ENCODE measurements at regions not wholly inside any gene's neighbourhood (a gene's known extent, or its start where the extent isn't known, plus 50 kb on each side); places are given as distances from the start of the nearest gene placed in this dataset.
"Not testable (repeated sequence)": the region's sequence is repeated elsewhere in the genome, so short reads cannot be mapped to it uniquely, and the experiment has no call there.

GRCh38 chr1:761791-762190 is 75.3 kb upstream of the OR4F16 start:
- H3K4me1 Mint-ChIP-seq, POLR2A ChIA-PET: not testable (repeated sequence)

GRCh38 chr1:771449-771848 is 85.0 kb upstream of the OR4F16 start:
- POLR2A ChIA-PET; H3K4me3 Mint-ChIP-seq; H3K4me1 Mint-ChIP-seq; DNase-seq; H3K9me3 Mint-ChIP-seq; H3K27ac Mint-ChIP-seq; H3K36me3 Mint-ChIP-seq; H3K27me3 Mint-ChIP-seq; ATAC-seq (ENCODE audit: low read depth): not testable (repeated sequence)

More at GRCh38 chr1:761791-762190, 75.3 kb upstream of the OR4F16 start:
- H3K4me3 Mint-ChIP-seq; H3K36me3 Mint-ChIP-seq; DNase-seq; H3K27me3 Mint-ChIP-seq; H3K27ac Mint-ChIP-seq; ATAC-seq (ENCODE audit: low read depth); H3K9me3 Mint-ChIP-seq: not testable (repeated sequence)

GRCh38 chr1:777480-778180 is 91.2 kb upstream of the OR4F16 start:
- H3K4me1 Mint-ChIP-seq; H3K27me3 Mint-ChIP-seq; ATAC-seq (ENCODE audit: low read depth); H3K36me3 Mint-ChIP-seq; DNase-seq; H3K9me3 Mint-ChIP-seq: not testable (repeated sequence)
- peak overlapping the region; percentile 99 for H3K27ac Mint-ChIP-seq
- POLR2A ChIA-PET, result interaction anchor here (0.7 to 1.0 kb wide), 2 partner anchors 66 to 163 kb away, joined by 3 read pairs; no protein-coding TSS in a partner anchor
- peak overlapping the region; percentile 97 for H3K4me3 Mint-ChIP-seq

GRCh38 chr1:778451-779278 is 92.2 kb upstream of the OR4F16 start:
- H3K36me3 Mint-ChIP-seq, H3K4me1 Mint-ChIP-seq, H3K27me3 Mint-ChIP-seq, H3K9me3 Mint-ChIP-seq: not testable (repeated sequence)
- POLR2A ChIA-PET, result interaction anchor here (0.7 to 1.0 kb wide), 2 partner anchors 65 to 162 kb away, joined by 3 read pairs; no protein-coding TSS in a partner anchor
- Mint-ChIP-seq H3K4me3 (peak overlapping the region; percentile 97), H3K27ac (peak overlapping the region; percentile 99)
- DNase-seq, result peak; percentile 99
- ATAC-seq (ENCODE audit: low read depth), result peak; percentile 100

GRCh38 chr1:779621-780020 is 93.2 kb upstream of the OR4F16 start:
- H3K9me3 Mint-ChIP-seq; DNase-seq; ATAC-seq (ENCODE audit: low read depth); H3K27me3 Mint-ChIP-seq; H3K36me3 Mint-ChIP-seq; H3K4me1 Mint-ChIP-seq; POLR2A ChIA-PET: not testable (repeated sequence)
- H3K27ac Mint-ChIP-seq, result peak overlapping the region; percentile 63
- peak overlapping the region; percentile 97 for H3K4me3 Mint-ChIP-seq

GRCh38 chr1:788835-789234 is 102.4 kb upstream of the OR4F16 start:
- Mint-ChIP-seq H3K27ac (no peak overlapping the region), H3K27me3 (no peaks in the 10 kb centered on the region), H3K9me3 (peaks cover 3% of the 10 kb centered on the region), H3K4me3 (no peak overlapping the region), H3K36me3 (peaks cover 13% of the 10 kb centered on the region), H3K4me1 (no peaks in the 10 kb centered on the region)
- ATAC-seq (ENCODE audit: low read depth), result no peak
- POLR2A ChIA-PET, result no interaction called here
- DNase-seq, result no peak

GRCh38 chr1:789606-790005 is 103.2 kb upstream of the OR4F16 start:
- H3K27me3 Mint-ChIP-seq; H3K27ac Mint-ChIP-seq; H3K4me3 Mint-ChIP-seq; POLR2A ChIA-PET; H3K9me3 Mint-ChIP-seq; ATAC-seq (ENCODE audit: low read depth); DNase-seq; H3K4me1 Mint-ChIP-seq; H3K36me3 Mint-ChIP-seq: not testable (repeated sequence)

GRCh38 chr1:790388-790930 is 104.0 kb upstream of the OR4F16 start:
- H3K36me3 Mint-ChIP-seq; POLR2A ChIA-PET; H3K4me3 Mint-ChIP-seq; H3K9me3 Mint-ChIP-seq; H3K27me3 Mint-ChIP-seq; H3K4me1 Mint-ChIP-seq; H3K27ac Mint-ChIP-seq; ATAC-seq (ENCODE audit: low read depth); DNase-seq: not testable (repeated sequence)

GRCh38 chr1:794310-794709 is 107.9 kb upstream of the OR4F16 start:
- H3K9me3 Mint-ChIP-seq; DNase-seq; H3K27ac Mint-ChIP-seq; H3K4me1 Mint-ChIP-seq; H3K27me3 Mint-ChIP-seq; ATAC-seq (ENCODE audit: low read depth); H3K36me3 Mint-ChIP-seq; POLR2A ChIA-PET; H3K4me3 Mint-ChIP-seq: not testable (repeated sequence)

- H3K27ac Mint-ChIP-seq; H3K27me3 Mint-ChIP-seq; ATAC-seq (ENCODE audit: low read depth); POLR2A ChIA-PET; H3K36me3 Mint-ChIP-seq; H3K4me1 Mint-ChIP-seq; DNase-seq; H3K4me3 Mint-ChIP-seq; H3K9me3 Mint-ChIP-seq: not testable (repeated sequence)
Observed at GRCh38 chr1:794918-795584, 108.6 kb upstream of the OR4F16 start.

- POLR2A ChIA-PET; H3K4me3 Mint-ChIP-seq; H3K27ac Mint-ChIP-seq; H3K27me3 Mint-ChIP-seq; H3K4me1 Mint-ChIP-seq; H3K36me3 Mint-ChIP-seq; DNase-seq; ATAC-seq (ENCODE audit: low read depth); H3K9me3 Mint-ChIP-seq: not testable (repeated sequence)
Observed at GRCh38 chr1:797649-798048, 111.2 kb upstream of the OR4F16 start.

GRCh38 chr1:800397-800796 is 113.9 kb upstream of the OR4F16 start:
- H3K4me3 Mint-ChIP-seq; DNase-seq; POLR2A ChIA-PET; H3K27ac Mint-ChIP-seq; ATAC-seq (ENCODE audit: low read depth); H3K27me3 Mint-ChIP-seq; H3K4me1 Mint-ChIP-seq; H3K9me3 Mint-ChIP-seq; H3K36me3 Mint-ChIP-seq: not testable (repeated sequence)

GRCh38 chr1:804378-805115 is 118.1 kb upstream of the OR4F16 start:
- H3K4me3 Mint-ChIP-seq; H3K4me1 Mint-ChIP-seq; DNase-seq; H3K9me3 Mint-ChIP-seq; H3K36me3 Mint-ChIP-seq; ATAC-seq (ENCODE audit: low read depth); H3K27me3 Mint-ChIP-seq; POLR2A ChIA-PET; H3K27ac Mint-ChIP-seq: not testable (repeated sequence)
